22Rv1 (cell line): ENCODE measurements at regions not wholly inside any gene's neighbourhood (a gene's known extent, or its start where the extent isn't known, plus 50 kb on each side); places are given as distances from the start of the nearest gene placed in this dataset.

Experiments
- H3K27ac ChIP-seq: fragments of 450-650 bp; 2 replicates; pipeline ENCODE4 v1.5.1; 2017
- ZFX ChIP-seq: fragments of 450-650 bp; IDR thresholded peaks from 2 replicates; pipeline ENCODE4 v1.6.1; 2017; ENCODE audit warnings: antibody characterized with exemption, borderline replicate concordance
- TF ChIP-seq, protein P1 (sequence below): fragments of 450-650 bp; IDR thresholded peaks from 2 replicates; pipeline ENCODE4 v1.5.1; 2017; ENCODE audit warnings: mild to moderate bottlenecking

DNA sequence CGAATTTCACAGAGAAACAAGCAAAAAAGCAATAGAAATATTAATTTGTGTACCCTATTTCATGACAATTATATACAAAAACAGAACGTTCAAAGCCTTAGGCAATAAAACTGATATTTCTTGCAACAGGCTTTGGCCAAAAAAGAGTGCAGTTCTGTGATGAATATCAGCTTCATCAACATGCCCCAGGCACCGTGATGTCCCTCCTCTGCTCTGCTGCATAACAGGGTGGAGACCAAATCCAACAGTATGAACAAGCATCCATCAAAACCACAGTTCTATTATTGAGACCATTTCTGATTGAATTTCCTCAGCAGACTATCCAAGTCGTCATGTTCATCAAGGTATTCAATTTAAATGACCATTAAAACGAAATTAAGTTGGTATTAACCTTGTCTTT is 722.6 kb upstream of the NRSN1 start:
- H3K27ac ChIP-seq: no peak overlapping the region
- TF ChIP-seq, protein P1, sequence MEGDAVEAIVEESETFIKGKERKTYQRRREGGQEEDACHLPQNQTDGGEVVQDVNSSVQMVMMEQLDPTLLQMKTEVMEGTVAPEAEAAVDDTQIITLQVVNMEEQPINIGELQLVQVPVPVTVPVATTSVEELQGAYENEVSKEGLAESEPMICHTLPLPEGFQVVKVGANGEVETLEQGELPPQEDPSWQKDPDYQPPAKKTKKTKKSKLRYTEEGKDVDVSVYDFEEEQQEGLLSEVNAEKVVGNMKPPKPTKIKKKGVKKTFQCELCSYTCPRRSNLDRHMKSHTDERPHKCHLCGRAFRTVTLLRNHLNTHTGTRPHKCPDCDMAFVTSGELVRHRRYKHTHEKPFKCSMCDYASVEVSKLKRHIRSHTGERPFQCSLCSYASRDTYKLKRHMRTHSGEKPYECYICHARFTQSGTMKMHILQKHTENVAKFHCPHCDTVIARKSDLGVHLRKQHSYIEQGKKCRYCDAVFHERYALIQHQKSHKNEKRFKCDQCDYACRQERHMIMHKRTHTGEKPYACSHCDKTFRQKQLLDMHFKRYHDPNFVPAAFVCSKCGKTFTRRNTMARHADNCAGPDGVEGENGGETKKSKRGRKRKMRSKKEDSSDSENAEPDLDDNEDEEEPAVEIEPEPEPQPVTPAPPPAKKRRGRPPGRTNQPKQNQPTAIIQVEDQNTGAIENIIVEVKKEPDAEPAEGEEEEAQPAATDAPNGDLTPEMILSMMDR: no peak
- no peak for TF ChIP-seq ZFX

DNA sequence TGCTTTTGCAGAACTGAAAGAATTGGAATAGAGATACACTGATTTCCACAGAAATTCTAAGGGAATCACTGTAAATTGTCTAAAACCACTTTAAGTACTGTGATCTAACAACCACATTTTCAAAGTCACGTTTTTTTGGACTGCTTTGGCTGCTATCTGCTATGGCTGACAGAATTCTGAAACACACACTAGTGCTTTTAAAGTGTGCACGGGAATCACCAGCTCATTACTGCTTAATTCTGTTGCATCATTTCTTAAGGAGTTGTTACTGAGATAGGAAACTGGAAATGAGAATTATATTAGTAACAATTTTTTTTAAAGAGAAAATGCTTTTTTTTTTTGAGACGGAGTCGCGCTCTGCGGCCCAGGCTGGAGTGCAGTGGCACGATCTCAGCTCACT is 716.5 kb upstream of the NRSN1 start:
- TF ChIP-seq, protein P1: no peak
- TF ChIP-seq ZFX: no peak
- no peak overlapping the region for H3K27ac ChIP-seq

DNA sequence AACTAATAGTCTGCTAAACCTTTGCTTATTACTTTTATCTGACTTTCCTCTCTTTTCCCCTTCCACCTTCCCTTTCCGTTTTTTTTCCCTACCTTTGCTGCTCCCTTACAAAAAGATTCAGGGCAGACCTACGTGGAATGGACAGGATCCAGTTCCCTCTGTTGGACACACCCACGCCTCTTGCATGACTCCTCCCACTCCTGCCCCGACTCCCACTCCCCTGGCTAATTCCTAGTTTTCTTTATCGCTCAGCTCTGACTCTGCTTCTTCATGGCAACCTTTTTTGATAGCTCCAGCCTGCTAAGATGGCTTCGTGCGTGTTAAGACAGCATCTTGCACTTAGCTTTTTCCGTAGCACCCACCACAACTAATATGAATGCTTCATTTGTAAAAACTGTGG is 715.6 kb upstream of the NRSN1 start:
- no peak overlapping the region for H3K27ac ChIP-seq
- TF ChIP-seq, protein P1: no peak
- no peak for TF ChIP-seq ZFX

DNA sequence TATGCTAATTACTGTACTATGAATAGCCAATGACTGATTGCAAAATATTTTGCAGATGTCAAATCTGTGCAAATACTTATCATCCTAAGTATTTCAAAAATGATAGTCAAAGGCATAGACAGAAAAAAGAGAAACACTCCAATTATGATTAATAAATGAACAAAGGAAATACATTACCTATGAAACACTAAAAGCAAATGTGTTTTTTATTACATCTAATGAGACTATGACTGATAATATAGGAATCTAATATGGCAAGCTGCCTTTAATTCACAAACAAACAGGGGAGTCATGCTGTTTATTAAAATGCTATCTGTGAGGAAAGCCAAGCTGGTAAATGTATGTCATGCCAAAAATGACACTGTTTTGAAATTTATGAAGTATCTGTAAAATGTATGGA is 713.2 kb upstream of the NRSN1 start:
- no peak overlapping the region for H3K27ac ChIP-seq
- TF ChIP-seq ZFX: no peak
- TF ChIP-seq, protein P1: no peak

DNA sequence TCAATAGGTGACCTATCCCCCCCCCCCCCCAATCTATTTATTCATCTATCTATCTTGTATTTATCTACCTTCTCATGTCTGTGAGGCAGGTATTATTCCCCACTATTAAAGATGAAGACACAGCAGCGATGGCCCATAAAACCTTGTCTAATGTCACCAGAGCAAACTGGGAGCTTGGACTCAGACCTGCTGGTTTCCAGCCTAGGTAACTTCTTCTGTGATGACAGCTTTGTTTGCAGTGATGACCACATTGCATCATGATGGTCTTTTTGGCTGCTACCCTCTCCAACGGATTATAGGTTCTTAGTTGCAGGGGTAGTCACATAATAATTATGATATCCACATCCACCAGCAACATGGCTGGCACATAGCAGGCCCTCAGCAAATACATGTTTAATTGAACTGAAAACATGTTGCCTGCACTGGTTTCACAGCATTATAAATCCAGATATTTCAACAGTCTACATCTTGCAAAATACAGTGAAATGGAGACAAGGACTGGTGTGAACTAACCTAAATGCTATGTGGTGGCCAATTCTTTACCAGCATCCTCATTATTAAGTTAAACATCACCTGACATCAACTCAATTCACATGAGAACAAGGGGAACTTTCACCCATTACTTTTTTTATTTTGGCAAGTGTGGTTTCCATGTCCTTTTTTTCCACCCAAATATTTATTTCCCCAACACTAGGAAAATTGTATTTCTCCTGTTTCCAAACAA is 712.5 kb upstream of the NRSN1 start:
- H3K27ac ChIP-seq: no peak overlapping the region
- no peak for TF ChIP-seq ZFX
- TF ChIP-seq, protein P1: no peak

DNA sequence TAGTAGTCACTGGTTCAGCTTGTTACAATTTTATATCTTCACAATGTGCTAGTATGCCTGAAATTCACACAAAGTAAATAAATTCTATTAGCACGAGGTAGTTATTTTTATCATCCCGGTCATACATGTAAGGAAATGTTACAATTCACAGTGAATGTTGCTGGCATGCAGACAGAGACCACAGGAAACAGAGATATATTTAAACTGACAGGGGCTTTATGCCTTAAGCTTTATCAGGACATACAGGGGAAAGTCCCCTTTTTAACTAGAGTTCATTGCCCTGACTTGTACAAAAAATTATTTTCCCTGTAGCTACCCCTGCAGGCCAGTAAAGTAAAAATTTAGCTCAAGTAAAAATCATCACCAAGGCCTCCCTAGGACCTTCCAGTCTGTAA is 712.0 kb upstream of the NRSN1 start:
- H3K27ac ChIP-seq: no peak overlapping the region
- no peak for TF ChIP-seq ZFX
- TF ChIP-seq, protein P1: no peak

DNA sequence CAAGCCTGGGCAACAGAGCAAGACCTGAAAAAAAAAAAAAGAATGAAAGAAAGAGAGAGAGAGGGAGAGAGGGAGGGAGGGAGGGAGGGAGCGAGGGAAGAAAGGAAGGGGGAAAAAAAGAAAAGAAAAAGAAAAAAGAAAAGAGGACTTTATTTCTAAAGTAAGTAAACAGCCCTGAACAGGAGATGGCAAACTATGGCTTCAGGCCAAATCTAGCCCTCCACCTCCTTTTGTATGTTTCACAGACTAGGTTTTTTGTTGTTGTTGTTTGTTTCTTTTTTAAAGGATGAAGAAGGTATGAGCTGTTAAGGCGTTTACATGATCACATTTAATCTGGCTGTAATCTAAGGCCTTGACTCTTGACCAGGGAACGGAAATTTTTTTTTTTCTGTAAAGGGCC is 711.1 kb upstream of the NRSN1 start:
- no peak for TF ChIP-seq ZFX
- TF ChIP-seq, protein P1: no peak
- H3K27ac ChIP-seq: no peak overlapping the region
